AG04449 (cell line): ENCODE measurements at regions not wholly inside any gene's neighbourhood (a gene's known extent, or its start where the extent isn't known, plus 50 kb on each side); places are given as distances from the start of the nearest gene placed in this dataset.

Experiments used
- CTCF ChIA-PET: fragments of 350-600 bp; formaldehyde crosslinking; extraction: SDS; loops from one replicate; lab custom pipeline; 2021; ENCODE audit warnings: antibody characterized with exemption; lab: Yijun Ruan, JAX
- POLR2A ChIA-PET: fragments of 400-600, 350-600 bp; formaldehyde crosslinking; extraction: SDS; loops from one replicate; lab custom pipeline; 2020; ENCODE audit warnings: antibody characterized with exemption, inconsistent platforms; lab: Yijun Ruan, JAX
- DNase-seq: peaks from one replicate; pipeline ENCODE4 v3.0.0-alpha.2; 2010; ENCODE audit warnings: low read depth, low spot score
- H3K4me3 ChIP-seq: 2 replicates; pipeline ENCODE4 v1.5.1; 2011; ENCODE audit warnings: low read depth, mild to moderate bottlenecking, control low read depth, low read length
- TF ChIP-seq, protein P1 (sequence below): IDR thresholded peaks from one replicate; pipeline ENCODE4 v1.5.1; 2011; ENCODE audit warnings: mild to moderate bottlenecking, moderate library complexity, low read length, control low read depth, inconsistent platforms; ENCODE audit not compliant: insufficient read depth; ENCODE audit errors: missing control alignments

DNA sequence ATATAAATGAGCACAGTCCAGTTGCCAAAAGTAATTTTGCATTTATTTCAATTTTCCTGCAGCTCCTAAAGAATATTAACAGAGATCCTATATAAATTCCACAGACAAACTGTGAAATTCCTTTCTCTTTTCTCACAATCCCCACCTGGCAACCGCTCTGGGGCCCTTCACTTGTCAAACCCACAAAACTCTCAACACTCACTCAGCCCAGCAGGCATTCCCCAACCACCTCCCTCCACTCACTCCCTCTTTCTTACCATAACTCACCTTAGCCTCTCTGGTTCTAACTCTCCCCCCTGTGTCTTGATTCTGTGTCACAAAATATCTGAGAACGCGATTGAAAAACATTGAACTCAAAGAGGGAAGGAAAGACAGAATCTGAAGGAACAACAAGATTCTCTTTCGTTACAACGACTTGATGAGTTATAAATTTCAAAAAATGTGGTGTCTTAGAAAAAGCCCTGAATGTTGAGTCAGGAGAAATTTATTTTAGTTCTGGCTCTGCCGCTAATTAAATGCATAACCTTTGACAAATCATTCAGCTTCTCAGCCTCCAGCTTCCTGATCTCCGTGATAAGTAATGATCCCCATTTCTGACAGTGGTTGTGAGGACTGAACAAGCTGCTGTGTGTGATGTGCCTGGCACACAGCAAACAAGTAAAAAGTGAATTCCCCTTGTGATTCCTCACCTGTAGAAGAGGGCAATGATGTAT lies 87.9 kb downstream of the UNC5CL start:
- TF ChIP-seq, protein P1, sequence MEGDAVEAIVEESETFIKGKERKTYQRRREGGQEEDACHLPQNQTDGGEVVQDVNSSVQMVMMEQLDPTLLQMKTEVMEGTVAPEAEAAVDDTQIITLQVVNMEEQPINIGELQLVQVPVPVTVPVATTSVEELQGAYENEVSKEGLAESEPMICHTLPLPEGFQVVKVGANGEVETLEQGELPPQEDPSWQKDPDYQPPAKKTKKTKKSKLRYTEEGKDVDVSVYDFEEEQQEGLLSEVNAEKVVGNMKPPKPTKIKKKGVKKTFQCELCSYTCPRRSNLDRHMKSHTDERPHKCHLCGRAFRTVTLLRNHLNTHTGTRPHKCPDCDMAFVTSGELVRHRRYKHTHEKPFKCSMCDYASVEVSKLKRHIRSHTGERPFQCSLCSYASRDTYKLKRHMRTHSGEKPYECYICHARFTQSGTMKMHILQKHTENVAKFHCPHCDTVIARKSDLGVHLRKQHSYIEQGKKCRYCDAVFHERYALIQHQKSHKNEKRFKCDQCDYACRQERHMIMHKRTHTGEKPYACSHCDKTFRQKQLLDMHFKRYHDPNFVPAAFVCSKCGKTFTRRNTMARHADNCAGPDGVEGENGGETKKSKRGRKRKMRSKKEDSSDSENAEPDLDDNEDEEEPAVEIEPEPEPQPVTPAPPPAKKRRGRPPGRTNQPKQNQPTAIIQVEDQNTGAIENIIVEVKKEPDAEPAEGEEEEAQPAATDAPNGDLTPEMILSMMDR, result no peak
- ChIA-PET POLR2A (interaction anchor here (0.7 to 2.6 kb wide), 3 partner anchors 8 to 29 kb away, joined by 3 to 8 read pairs (median 3); no protein-coding TSS in a partner anchor), CTCF (interaction anchor here (1.5 kb wide), 1 partner anchor 77 kb away, joined by 5 read pairs; no protein-coding TSS in a partner anchor)
- H3K4me3 ChIP-seq, result peak overlapping the region; percentile 12
- DNase-seq, result no peak

DNA sequence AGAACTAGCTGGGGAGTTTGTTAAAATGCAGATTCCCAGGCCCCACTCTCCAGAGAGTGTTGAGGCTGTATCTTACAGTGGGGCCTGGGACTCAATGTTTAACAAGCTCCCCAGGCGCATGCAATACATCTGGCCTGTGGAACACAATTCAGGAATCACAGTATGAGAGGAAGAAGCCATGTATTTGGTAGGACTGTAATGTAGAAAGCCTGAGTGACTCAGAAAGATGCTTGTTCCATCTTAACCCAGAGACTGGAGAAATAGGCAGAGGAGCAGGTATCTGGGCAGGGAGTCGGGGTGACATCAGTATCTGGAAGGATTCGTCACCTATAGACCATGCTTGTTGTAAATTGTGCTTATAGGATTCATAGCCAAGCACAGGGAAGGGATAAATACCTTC lies 90.5 kb downstream of the UNC5CL start:
- ChIA-PET POLR2A (interaction anchor here (1.2 kb wide), 1 partner anchor 10 kb away, joined by 3 read pairs; no protein-coding TSS in a partner anchor), CTCF (interaction anchor here (0.8 to 2.4 kb wide), 3 partner anchors 16 to 79 kb away, joined by 3 to 8 read pairs (median 4); no protein-coding TSS in a partner anchor)
- no peak overlapping the region for H3K4me3 ChIP-seq
- no peak for DNase-seq
- TF ChIP-seq, protein P1, result no peak

- TF ChIP-seq, protein P1, result no peak
- no peak for DNase-seq
- ChIA-PET CTCF (interaction anchor here (0.8 to 2.4 kb wide), 4 partner anchors 10 to 79 kb away, joined by 3 to 8 read pairs (median 4); no protein-coding TSS in a partner anchor), POLR2A (interaction anchor here (0.8 to 1.2 kb wide), 2 partner anchors 10 kb away, joined by 3 read pairs; no protein-coding TSS in a partner anchor)
- no peak overlapping the region for H3K4me3 ChIP-seq
Observed at GRCh38 chr6:40947876-40948526, 91.0 kb downstream of the UNC5CL start.

GRCh38 chr6:40946738-40947301 lies 92.2 kb downstream of the UNC5CL start:
- ChIA-PET POLR2A (no interaction called here), CTCF (interaction anchor here (2.4 kb wide), 1 partner anchor 80 kb away, joined by 8 read pairs; no protein-coding TSS in a partner anchor)
- H3K4me3 ChIP-seq, result no peak overlapping the region
- DNase-seq, result no peak
- TF ChIP-seq, protein P1, result no peak

DNA sequence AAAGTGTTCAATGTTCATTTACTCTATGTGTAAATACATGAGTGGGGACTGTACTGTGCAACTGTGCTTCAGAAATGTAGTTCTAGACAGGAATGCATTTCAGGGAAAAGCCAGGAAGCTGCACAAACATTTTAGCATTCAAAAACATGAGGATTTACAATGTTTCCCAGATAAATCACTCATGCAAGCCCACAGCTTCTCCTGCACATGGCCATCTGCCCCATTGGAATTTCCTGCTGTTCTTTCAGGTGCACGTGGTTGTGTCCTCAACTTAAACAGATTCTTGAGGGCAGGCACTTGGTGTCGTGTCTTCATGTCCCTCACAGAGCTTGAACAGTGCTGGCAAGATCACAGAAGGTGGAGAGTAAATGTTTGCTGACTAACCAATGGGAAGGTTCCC lies 101.5 kb downstream of the UNC5CL start:
- no peak for DNase-seq
- H3K4me3 ChIP-seq, result no peak overlapping the region
- ChIA-PET CTCF (interaction anchor here (1.1 to 1.7 kb wide), 2 partner anchors 10 to 23 kb away, joined by 3 to 5 read pairs; no protein-coding TSS in a partner anchor), POLR2A (interaction anchor here (0.8 to 2.2 kb wide), 3 partner anchors 10 to 21 kb away, joined by 3 to 8 read pairs (median 4); no protein-coding TSS in a partner anchor)
- TF ChIP-seq, protein P1, result no peak
